Neural cell (in vitro differentiated cells): ENCODE measurements at regions not wholly inside any gene's neighbourhood (a gene's known extent, or its start where the extent isn't known, plus 50 kb on each side); places are given as distances from the start of the nearest gene placed in this dataset.

Experiments used
- EP300 ChIP-seq: fragments of 450-650 bp; conservative IDR thresholded peaks from 2 replicates; pipeline ENCODE4 v1.6.1; 2014; ENCODE audit warnings: antibody characterized with exemption, mild to moderate bottlenecking, moderate library complexity; ENCODE audit not compliant: poor library complexity, severe bottlenecking
- POLR2AphosphoS5 ChIP-seq: IDR thresholded peaks from 2 replicates; pipeline ENCODE4 v1.6.1; 2012
- TAF1 ChIP-seq: IDR thresholded peaks from 2 replicates; pipeline ENCODE4 v1.6.1; 2012; ENCODE audit warnings: low read depth
- TF ChIP-seq, protein P1 (sequence below): fragments of 450-650 bp; IDR thresholded peaks from 2 replicates; pipeline ENCODE4 v1.5.1; 2014; ENCODE audit warnings: antibody characterized with exemption, mild to moderate bottlenecking, moderate library complexity; ENCODE audit not compliant: poor library complexity, severe bottlenecking

- TF ChIP-seq EP300 (no peak), TAF1 (no peak), POLR2AphosphoS5 (no peak)
- TF ChIP-seq, protein P1, sequence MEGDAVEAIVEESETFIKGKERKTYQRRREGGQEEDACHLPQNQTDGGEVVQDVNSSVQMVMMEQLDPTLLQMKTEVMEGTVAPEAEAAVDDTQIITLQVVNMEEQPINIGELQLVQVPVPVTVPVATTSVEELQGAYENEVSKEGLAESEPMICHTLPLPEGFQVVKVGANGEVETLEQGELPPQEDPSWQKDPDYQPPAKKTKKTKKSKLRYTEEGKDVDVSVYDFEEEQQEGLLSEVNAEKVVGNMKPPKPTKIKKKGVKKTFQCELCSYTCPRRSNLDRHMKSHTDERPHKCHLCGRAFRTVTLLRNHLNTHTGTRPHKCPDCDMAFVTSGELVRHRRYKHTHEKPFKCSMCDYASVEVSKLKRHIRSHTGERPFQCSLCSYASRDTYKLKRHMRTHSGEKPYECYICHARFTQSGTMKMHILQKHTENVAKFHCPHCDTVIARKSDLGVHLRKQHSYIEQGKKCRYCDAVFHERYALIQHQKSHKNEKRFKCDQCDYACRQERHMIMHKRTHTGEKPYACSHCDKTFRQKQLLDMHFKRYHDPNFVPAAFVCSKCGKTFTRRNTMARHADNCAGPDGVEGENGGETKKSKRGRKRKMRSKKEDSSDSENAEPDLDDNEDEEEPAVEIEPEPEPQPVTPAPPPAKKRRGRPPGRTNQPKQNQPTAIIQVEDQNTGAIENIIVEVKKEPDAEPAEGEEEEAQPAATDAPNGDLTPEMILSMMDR: no peak
Measured at GRCh38 chr10:10587744-10588393, 429.8 kb upstream of the CELF2 start.
